GM23248 (cell line): ENCODE measurements at regions not wholly inside any gene's neighbourhood (a gene's known extent, or its start where the extent isn't known, plus 50 kb on each side); places are given as distances from the start of the nearest gene placed in this dataset.

ENCODE experiments used
- DNase-seq: peaks from one replicate; pipeline ENCODE4 v3.0.0-alpha.2; 2015
- H2AFZ ChIP-seq: fragments of 200-600 bp; sonication (generic); 2 replicates; pipeline ENCODE4 v1.6.1; 2016; ENCODE audit warnings: antibody characterized with exemption
- H3F3A ChIP-seq: fragments of 200-600 bp; sonication (generic); 2 replicates; pipeline ENCODE4 v1.6.1; 2016; ENCODE audit warnings: mild to moderate bottlenecking, antibody characterized with exemption, mixed run types; ENCODE audit not compliant: insufficient read depth
- H3K27ac ChIP-seq: fragments of 200-600 bp; sonication (generic); 2 replicates; pipeline ENCODE4 v1.5.1; 2016; ENCODE audit warnings: mild to moderate bottlenecking
- H3K27me3 ChIP-seq: fragments of 200-600 bp; sonication (generic); replicated peaks from 2 replicates; pipeline ENCODE4 v1.6.1; 2016; ENCODE audit warnings: mild to moderate bottlenecking; ENCODE audit not compliant: insufficient read depth
- H3K36me3 ChIP-seq: fragments of 200-600 bp; sonication (generic); 2 replicates; pipeline ENCODE4 v1.6.1; 2016; ENCODE audit warnings: low read depth, mild to moderate bottlenecking
- H3K4me1 ChIP-seq: fragments of 200-600 bp; sonication (generic); 2 replicates; pipeline ENCODE4 v1.6.1; 2016; ENCODE audit warnings: mild to moderate bottlenecking; ENCODE audit not compliant: insufficient read depth
- H3K4me2 ChIP-seq: fragments of 200-600 bp; sonication (generic); one replicate; pipeline ENCODE4 v1.6.1; 2016; ENCODE audit warnings: mild to moderate bottlenecking; ENCODE audit not compliant: unreplicated experiment
- H3K4me3 ChIP-seq: fragments of 200-600 bp; sonication (generic); 2 replicates; pipeline ENCODE4 v1.5.1; 2016; ENCODE audit warnings: mild to moderate bottlenecking
- H3K79me2 ChIP-seq: fragments of 200-600 bp; sonication (generic); 2 replicates; pipeline ENCODE4 v1.6.1; 2016; ENCODE audit warnings: mild to moderate bottlenecking; ENCODE audit not compliant: insufficient read depth
- H3K9ac ChIP-seq: fragments of 200-600 bp; sonication (generic); 2 replicates; pipeline ENCODE4 v1.6.1; 2016; ENCODE audit warnings: mild to moderate bottlenecking
- H3K9me2 ChIP-seq: fragments of 200-600 bp; sonication (generic); 2 replicates; pipeline ENCODE4 v1.6.1; 2016; ENCODE audit warnings: mixed run types, mild to moderate bottlenecking, moderate library complexity; ENCODE audit not compliant: insufficient read depth
- H3K9me3 ChIP-seq: fragments of 200-600 bp; sonication (generic); one replicate; pipeline ENCODE4 v1.6.1; 2017; ENCODE audit warnings: low read depth
- H4K20me1 ChIP-seq: fragments of 200-600 bp; sonication (generic); 2 replicates; pipeline ENCODE4 v1.6.0; 2016; ENCODE audit not compliant: insufficient read depth
- EZH2 ChIP-seq: fragments of 200-600 bp; sonication (generic); IDR thresholded peaks from 2 replicates; pipeline ENCODE4 v1.6.1; 2018; ENCODE audit warnings: antibody characterized with exemption, mild to moderate bottlenecking; ENCODE audit not compliant: insufficient read depth, poor library complexity, severe bottlenecking
- EZH2phosphoT487 ChIP-seq: fragments of 200-600 bp; sonication (generic); IDR thresholded peaks from 2 replicates; pipeline ENCODE4 v1.6.1; 2018; ENCODE audit warnings: antibody characterized with exemption, moderate library complexity, mild to moderate bottlenecking, low read depth; ENCODE audit not compliant: insufficient read depth
- WGBS, 2 experiments: methylation state at CpG; one replicate each; pipeline ENCODE4 v1.1.6; 2015 to 2017; ENCODE audit warnings: low lambda C conversion rate in 2 of 2, low coverage in 1 of 2; ENCODE audit errors: missing lambda C conversion rate in 2 of 2; 5-methylcytosine and 5-hydroxymethylcytosine counted together
- in situ Hi-C: fragments of 300-500 bp; cut with MboI; formaldehyde crosslinking; loops from 2 replicates; pipeline ENCODE4 v1.15.0; 2020

GRCh38 chr3:153693207-153693606 lies 428.0 kb upstream of the ARHGEF26 start:
- no peaks in the 10 kb centered on the region for H3K27me3 ChIP-seq
- no peaks in the 10 kb centered on the region for H3K79me2 ChIP-seq
- WGBS, 2 experiments, result 82 to 87% methylated on average over 3 of the region's 3 CpGs
- H3K27ac ChIP-seq, result no peak overlapping the region
- no peak overlapping the region for H2AFZ ChIP-seq
- H4K20me1 ChIP-seq, result no peaks in the 10 kb centered on the region
- H3K36me3 ChIP-seq, result no peaks in the 10 kb centered on the region
- H3K9me3 ChIP-seq, result no peaks in the 10 kb centered on the region
- no peaks in the 10 kb centered on the region for H3K4me1 ChIP-seq
- no peak overlapping the region for H3K9ac ChIP-seq
- no peak for DNase-seq
- in situ Hi-C loops, result no loop called here
- no peaks in the 10 kb centered on the region for H3F3A ChIP-seq
- H3K9me2 ChIP-seq, result no peaks in the 10 kb centered on the region
- no peak overlapping the region for H3K4me2 ChIP-seq
- no peak overlapping the region for H3K4me3 ChIP-seq
- TF ChIP-seq EZH2 (no peak), EZH2phosphoT487 (no peak)

GRCh38 chr3:153702106-153702505 lies 419.1 kb upstream of the ARHGEF26 start:
- Histone ChIP-seq H3K36me3 (no peaks in the 10 kb centered on the region), H3F3A (no peaks in the 10 kb centered on the region), H3K79me2 (no peaks in the 10 kb centered on the region), H3K4me2 (no peak overlapping the region), H3K9ac (no peak overlapping the region), H3K4me3 (no peak overlapping the region), H3K27me3 (no peaks in the 10 kb centered on the region), H3K9me3 (no peaks in the 10 kb centered on the region), H2AFZ (no peak overlapping the region), H4K20me1 (no peaks in the 10 kb centered on the region), H3K27ac (no peak overlapping the region), H3K9me2 (no peaks in the 10 kb centered on the region), H3K4me1 (no peaks in the 10 kb centered on the region)
- in situ Hi-C loops, result no loop called here
- no peak for DNase-seq
- TF ChIP-seq EZH2phosphoT487, result no peak

- H3K79me2 ChIP-seq, result no peaks in the 10 kb centered on the region
- no peaks in the 10 kb centered on the region for H3K27me3 ChIP-seq
- no peak overlapping the region for H3K4me3 ChIP-seq
- no peak for DNase-seq
- in situ Hi-C loops, result no loop called here
- no peak overlapping the region for H2AFZ ChIP-seq
- no peak overlapping the region for H3K4me2 ChIP-seq
- H3K9ac ChIP-seq, result no peak overlapping the region
- H3F3A ChIP-seq, result no peaks in the 10 kb centered on the region
- no peak for TF ChIP-seq EZH2phosphoT487
- no peak for TF ChIP-seq EZH2
- no peaks in the 10 kb centered on the region for H4K20me1 ChIP-seq
- no peaks in the 10 kb centered on the region for H3K9me2 ChIP-seq
- no peak overlapping the region for H3K27ac ChIP-seq
- 58 to 77% methylated on average over 1 of the region's 1 CpG for WGBS, 2 experiments
- H3K9me3 ChIP-seq, result no peaks in the 10 kb centered on the region
- no peaks in the 10 kb centered on the region for H3K36me3 ChIP-seq
- no peaks in the 10 kb centered on the region for H3K4me1 ChIP-seq
These were observed 417.1 kb upstream of the ARHGEF26 start for GRCh38 chr3:153704115-153704514.

- Histone ChIP-seq H3K9me2 (no peaks in the 10 kb centered on the region), H3K9me3 (no peaks in the 10 kb centered on the region), H2AFZ (no peak overlapping the region), H3K9ac (no peak overlapping the region), H3K36me3 (no peaks in the 10 kb centered on the region), H4K20me1 (no peaks in the 10 kb centered on the region), H3K4me1 (no peaks in the 10 kb centered on the region), H3K4me3 (no peak overlapping the region), H3F3A (no peaks in the 10 kb centered on the region), H3K27me3 (no peaks in the 10 kb centered on the region), H3K27ac (no peak overlapping the region), H3K79me2 (no peaks in the 10 kb centered on the region), H3K4me2 (no peak overlapping the region)
- in situ Hi-C loops, result no loop called here
- TF ChIP-seq EZH2phosphoT487, result no peak
- TF ChIP-seq EZH2, result no peak
- WGBS, 2 experiments, result 4 to 6% methylated on average over 1 of the region's 1 CpG
- no peak for DNase-seq
These were observed 414.5 kb upstream of the ARHGEF26 start for GRCh38 chr3:153706706-153707105.

GRCh38 chr3:153714016-153714415 lies 407.2 kb upstream of the ARHGEF26 start:
- no peak overlapping the region for H3K4me2 ChIP-seq
- H3K27me3 ChIP-seq, result no peaks in the 10 kb centered on the region
- H2AFZ ChIP-seq, result no peak overlapping the region
- no peak for TF ChIP-seq EZH2
- TF ChIP-seq EZH2phosphoT487, result no peak
- H3K9ac ChIP-seq, result no peak overlapping the region
- no peaks in the 10 kb centered on the region for H3K9me2 ChIP-seq
- H3F3A ChIP-seq, result no peaks in the 10 kb centered on the region
- in situ Hi-C loops, result no loop called here
- no peak overlapping the region for H3K27ac ChIP-seq
- H3K4me1 ChIP-seq, result no peaks in the 10 kb centered on the region
- no peaks in the 10 kb centered on the region for H3K9me3 ChIP-seq
- no peaks in the 10 kb centered on the region for H4K20me1 ChIP-seq
- H3K79me2 ChIP-seq, result no peaks in the 10 kb centered on the region
- no peak overlapping the region for H3K4me3 ChIP-seq
- no peak for DNase-seq
- no peaks in the 10 kb centered on the region for H3K36me3 ChIP-seq
- 86 to 88% methylated on average over 4 of the region's 4 CpGs for WGBS, 2 experiments
